SK-N-SH (cell line): ENCODE measurements at regions not wholly inside any gene's neighbourhood (a gene's known extent, or its start where the extent isn't known, plus 50 kb on each side); places are given as distances from the start of the nearest gene placed in this dataset.

Source experiments
- CTCF ChIA-PET: fragments of 300-600, 350-600 bp; formaldehyde crosslinking; extraction: SDS; loops from one replicate; lab custom pipeline; 2021; lab: Yijun Ruan, JAX
- POLR2A ChIA-PET: fragments of 350-600 bp; sonication (Branson Sonifier 250); formaldehyde crosslinking; extraction: SDS; loops from one replicate; lab custom pipeline; 2020; ENCODE audit warnings: antibody characterized with exemption, inconsistent platforms; lab: Yijun Ruan, JAX
- DNase-seq: peaks from one replicate; pipeline ENCODE4 v3.0.0; 2012
- H2AFZ ChIP-seq: fragments of 200-600 bp; sonication (generic); 2 replicates; pipeline ENCODE4 v1.8.1; 2016; ENCODE audit warnings: antibody characterized with exemption, mild to moderate bottlenecking, low read depth
- H3F3A ChIP-seq: fragments of 200-600 bp; sonication (generic); replicated peaks from 2 replicates; pipeline ENCODE3; 2016; ENCODE audit warnings: antibody characterized with exemption, mild to moderate bottlenecking; ENCODE audit not compliant: insufficient read depth
- H3K27ac ChIP-seq, 2 experiments: fragments of 200-500 bp in 1 of 2; fragments of 200-600 bp in 1 of 2; sonication (Bioruptor generic) in 1 of 2; sonication (generic), shearing (Covaris generic) in 1 of 2; 2 replicates each; pipeline versions ENCODE4 v1.5.1 to v1.6.1; 2014 to 2016; ENCODE audit warnings: low read depth in 2 of 2, inconsistent platforms in 1 of 2, low read length in 1 of 2, mild to moderate bottlenecking in 1 of 2, mixed read lengths in 1 of 2
- H3K27me3 ChIP-seq: fragments of 200-600 bp; sonication (generic), shearing (Covaris generic); 2 replicates; pipeline ENCODE4 v1.6.1; 2016; ENCODE audit warnings: mixed run types; ENCODE audit not compliant: insufficient read depth
- H3K36me3 ChIP-seq, 2 experiments: fragments of 200-500 bp in 1 of 2; fragments of 200-600 bp in 1 of 2; sonication (Bioruptor generic) in 1 of 2; sonication (generic) in 1 of 2; replicated peaks in 1 of 2; 2 replicates each; pipeline versions ENCODE3 to v1.5.1; 2014 to 2016; ENCODE audit warnings: low read length in 1 of 2, mild to moderate bottlenecking in 1 of 2; ENCODE audit not compliant: insufficient read depth in 2 of 2, control insufficient read depth in 1 of 2
- H3K4me1 ChIP-seq, 2 experiments: fragments of 200-500 bp in 1 of 2; fragments of 200-600 bp in 1 of 2; sonication (Bioruptor generic) in 1 of 2; sonication (generic), shearing (Covaris generic) in 1 of 2; 2 replicates each; pipeline versions ENCODE4 v1.5.1 to v1.6.1; 2014 to 2016; ENCODE audit warnings: low read depth in 1 of 2, low read length in 1 of 2, mixed run types in 1 of 2; ENCODE audit not compliant: insufficient read depth in 2 of 2, control insufficient read depth in 1 of 2
- H3K4me2 ChIP-seq: fragments of 200-600 bp; sonication (generic), shearing (Covaris generic); 2 replicates; pipeline ENCODE4 v1.6.1; 2017; ENCODE audit warnings: mixed run types
- H3K4me3 ChIP-seq, 2 experiments: fragments of 200-500 bp in 1 of 2; fragments of 200-600 bp in 1 of 2; sonication (Bioruptor generic) in 1 of 2; sonication (generic), shearing (Covaris generic) in 1 of 2; 2 replicates each; pipeline versions ENCODE4 v1.5.1 to v1.8.1; 2014 to 2016; ENCODE audit warnings: low read depth in 2 of 2, inconsistent platforms in 1 of 2, low read length in 1 of 2, mild to moderate bottlenecking in 1 of 2, mixed read lengths in 1 of 2, moderate library complexity in 1 of 2
- H3K79me2 ChIP-seq: fragments of 200-600 bp; sonication (generic); 2 replicates; pipeline ENCODE4 v1.8.1; 2017; ENCODE audit warnings: mild to moderate bottlenecking; ENCODE audit not compliant: insufficient read depth
- H3K9ac ChIP-seq: fragments of 200-600 bp; sonication (generic); 2 replicates; pipeline ENCODE4 v1.6.1; 2017; ENCODE audit warnings: mixed run types
- H3K9me2 ChIP-seq: fragments of 200-600 bp; sonication (generic); 2 replicates; pipeline ENCODE4 v1.6.1; 2017; ENCODE audit warnings: mixed run types
- H3K9me3 ChIP-seq: fragments of 200-600 bp; sonication (generic); 2 replicates; pipeline ENCODE4 v1.6.1; 2017; ENCODE audit warnings: mixed run types, mild to moderate bottlenecking, moderate library complexity
- H4K20me1 ChIP-seq: fragments of 200-600 bp; sonication (generic); 2 replicates; pipeline ENCODE4 v1.6.1; 2017; ENCODE audit warnings: mild to moderate bottlenecking, mixed run types; ENCODE audit not compliant: insufficient read depth
- ELF1 ChIP-seq: IDR thresholded peaks from 2 replicates; pipeline ENCODE4 v1.4.0; 2012
- EP300 ChIP-seq, 2 experiments: IDR thresholded peaks; 2 replicates each; pipeline versions ENCODE4 v1.4.0 to v1.6.1; 2012; ENCODE audit warnings: borderline replicate concordance in 1 of 2, low read depth in 1 of 2, low read length in 1 of 2
- FOSL2 ChIP-seq: IDR thresholded peaks from 2 replicates; pipeline ENCODE4 v1.4.0; 2012; ENCODE audit warnings: low read depth, mild to moderate bottlenecking, moderate library complexity, borderline replicate concordance
- FOXJ3 ChIP-seq: sonication (generic); formaldehyde crosslinking; IDR thresholded peaks from 2 replicates; pipeline ENCODE4 v1.5.1; 2020; ENCODE audit warnings: mild to moderate bottlenecking, missing genetic modification reagents
- FOXM1 ChIP-seq: IDR thresholded peaks from 2 replicates; pipeline ENCODE4 v1.4.0; 2012; ENCODE audit warnings: low read depth, mild to moderate bottlenecking
- GATA2 ChIP-seq: sonication (generic); formaldehyde crosslinking; IDR thresholded peaks from 2 replicates; pipeline ENCODE4 v1.5.0; 2020; ENCODE audit warnings: mild to moderate bottlenecking, missing genetic modification reagents
- JUND ChIP-seq: IDR thresholded peaks from 2 replicates; pipeline ENCODE4 v1.4.0; 2012
- MEF2A ChIP-seq: IDR thresholded peaks from 2 replicates; pipeline ENCODE4 v1.4.0; 2012; ENCODE audit warnings: low read depth, borderline replicate concordance
- NFIC ChIP-seq: IDR thresholded peaks from 2 replicates; pipeline ENCODE4 v1.4.0; 2012; ENCODE audit warnings: borderline replicate concordance
- RAD21 ChIP-seq: IDR thresholded peaks from 2 replicates; pipeline ENCODE4 v1.6.1; 2012; ENCODE audit warnings: mild to moderate bottlenecking, low read length
- RCOR1 ChIP-seq: fragments of 150-350 bp; IDR thresholded peaks from 2 replicates; pipeline ENCODE4 v1.6.1; 2017; ENCODE audit warnings: antibody characterized with exemption, low read length
- SIN3A ChIP-seq: IDR thresholded peaks from 2 replicates; pipeline ENCODE4 v1.6.1; 2012; ENCODE audit warnings: low read depth, mild to moderate bottlenecking, low read length, moderate library complexity, borderline replicate concordance
- SMC3 ChIP-seq: IDR thresholded peaks from 2 replicates; pipeline ENCODE4 v1.6.1; 2012; ENCODE audit warnings: low read depth, low read length, improper control_type of control experiment
- TCF12 ChIP-seq: IDR thresholded peaks from 2 replicates; pipeline ENCODE4 v1.4.0; 2012
- TEAD4 ChIP-seq: IDR thresholded peaks from 2 replicates; pipeline ENCODE4 v1.4.0; 2012; ENCODE audit warnings: mild to moderate bottlenecking, borderline replicate concordance; ENCODE audit not compliant: insufficient read depth
- WGBS: methylation state at CpG from one replicate; pipeline ENCODE4 v1.1.6; 2017; ENCODE audit warnings: low lambda C conversion rate; 5-methylcytosine and 5-hydroxymethylcytosine counted together
- TF ChIP-seq, protein P1 (sequence below): IDR thresholded peaks from 2 replicates; pipeline ENCODE4 v1.4.0; 2012; ENCODE audit warnings: low read depth, borderline replicate concordance
- TF ChIP-seq, protein P2 (sequence below): IDR thresholded peaks from 2 replicates; pipeline ENCODE4 v1.6.1; 2012; ENCODE audit warnings: mild to moderate bottlenecking, low read depth, low read length, moderate library complexity
- TF ChIP-seq, protein P3 (sequence below): IDR thresholded peaks from 2 replicates; pipeline ENCODE4 v1.4.0; 2012; ENCODE audit warnings: low read depth, borderline replicate concordance
- TF ChIP-seq, protein P4 (sequence below): fragments of 150-350 bp; IDR thresholded peaks from 2 replicates; pipeline ENCODE4 v1.6.1; 2017; ENCODE audit warnings: antibody characterized with exemption, low read length, low read depth, borderline replicate concordance
- TF ChIP-seq, protein P5 (sequence below): IDR thresholded peaks from 2 replicates; pipeline ENCODE4; 2012

DNA sequence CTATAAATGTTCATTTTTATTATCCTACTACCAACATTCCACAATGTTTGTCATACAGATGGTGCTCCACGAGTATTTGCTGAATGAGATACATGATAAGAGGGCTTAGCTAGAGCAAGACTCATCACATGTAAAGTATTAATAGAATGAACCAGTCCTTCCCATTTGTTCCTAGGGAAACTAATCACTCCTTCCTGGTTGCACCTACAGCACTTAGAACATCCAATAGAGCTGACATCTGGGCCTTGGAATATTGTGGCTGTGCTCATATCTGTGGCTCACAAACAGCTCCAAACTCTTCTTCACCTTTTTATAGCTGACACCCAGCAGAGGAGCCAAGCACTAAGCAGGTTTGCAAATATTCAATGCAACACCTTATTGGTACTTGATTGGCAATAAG is 91.9 kb upstream of the C1GALT1 start:
- 0% methylated on average over 1 of the region's 1 CpG for WGBS
- POLR2A ChIA-PET, result no interaction called here

More for the DNA sequence above, 91.9 kb upstream of the C1GALT1 start:
- Histone ChIP-seq H2AFZ (no peak overlapping the region), H3K9me3 (no peaks in the 10 kb centered on the region; the same call in 1 of the 2 replicates), H3F3A (no peaks in the 10 kb centered on the region), H3K27me3 (no peaks in the 10 kb centered on the region), H3K4me1 (no peaks in the 10 kb centered on the region), H3K4me3 (no peak overlapping the region), H3K36me3 (no peaks in the 10 kb centered on the region), H3K79me2 (no peaks in the 10 kb centered on the region), H3K9ac (no peak overlapping the region), H3K4me2 (no peak overlapping the region), H3K27ac (no peak overlapping the region), H4K20me1 (no peaks in the 10 kb centered on the region), H3K9me2 (no peaks in the 10 kb centered on the region)
- TF ChIP-seq FOXJ3 (CRISPR knock-in tag) (no peak), RCOR1 (no peak), FOXM1 (no peak), JUND (no peak), MEF2A (no peak), SIN3A (no peak), TCF12 (no peak), EP300 (IDR thresholded peaks at IDR 0.05; ENCODE audit: borderline replicate concordance in 1 of 2, low read depth in 1 of 2, low read length in 1 of 2) (no peak), ELF1 (no peak), FOSL2 (no peak), GATA2 (CRISPR knock-in tag) (no peak), NFIC (no peak), SMC3 (no peak), TEAD4 (no peak), RAD21 (no peak)
- TF ChIP-seq, protein P1, sequence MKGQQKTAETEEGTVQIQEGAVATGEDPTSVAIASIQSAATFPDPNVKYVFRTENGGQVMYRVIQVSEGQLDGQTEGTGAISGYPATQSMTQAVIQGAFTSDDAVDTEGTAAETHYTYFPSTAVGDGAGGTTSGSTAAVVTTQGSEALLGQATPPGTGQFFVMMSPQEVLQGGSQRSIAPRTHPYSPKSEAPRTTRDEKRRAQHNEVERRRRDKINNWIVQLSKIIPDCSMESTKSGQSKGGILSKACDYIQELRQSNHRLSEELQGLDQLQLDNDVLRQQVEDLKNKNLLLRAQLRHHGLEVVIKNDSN, result no peak
- TF ChIP-seq, protein P2, sequence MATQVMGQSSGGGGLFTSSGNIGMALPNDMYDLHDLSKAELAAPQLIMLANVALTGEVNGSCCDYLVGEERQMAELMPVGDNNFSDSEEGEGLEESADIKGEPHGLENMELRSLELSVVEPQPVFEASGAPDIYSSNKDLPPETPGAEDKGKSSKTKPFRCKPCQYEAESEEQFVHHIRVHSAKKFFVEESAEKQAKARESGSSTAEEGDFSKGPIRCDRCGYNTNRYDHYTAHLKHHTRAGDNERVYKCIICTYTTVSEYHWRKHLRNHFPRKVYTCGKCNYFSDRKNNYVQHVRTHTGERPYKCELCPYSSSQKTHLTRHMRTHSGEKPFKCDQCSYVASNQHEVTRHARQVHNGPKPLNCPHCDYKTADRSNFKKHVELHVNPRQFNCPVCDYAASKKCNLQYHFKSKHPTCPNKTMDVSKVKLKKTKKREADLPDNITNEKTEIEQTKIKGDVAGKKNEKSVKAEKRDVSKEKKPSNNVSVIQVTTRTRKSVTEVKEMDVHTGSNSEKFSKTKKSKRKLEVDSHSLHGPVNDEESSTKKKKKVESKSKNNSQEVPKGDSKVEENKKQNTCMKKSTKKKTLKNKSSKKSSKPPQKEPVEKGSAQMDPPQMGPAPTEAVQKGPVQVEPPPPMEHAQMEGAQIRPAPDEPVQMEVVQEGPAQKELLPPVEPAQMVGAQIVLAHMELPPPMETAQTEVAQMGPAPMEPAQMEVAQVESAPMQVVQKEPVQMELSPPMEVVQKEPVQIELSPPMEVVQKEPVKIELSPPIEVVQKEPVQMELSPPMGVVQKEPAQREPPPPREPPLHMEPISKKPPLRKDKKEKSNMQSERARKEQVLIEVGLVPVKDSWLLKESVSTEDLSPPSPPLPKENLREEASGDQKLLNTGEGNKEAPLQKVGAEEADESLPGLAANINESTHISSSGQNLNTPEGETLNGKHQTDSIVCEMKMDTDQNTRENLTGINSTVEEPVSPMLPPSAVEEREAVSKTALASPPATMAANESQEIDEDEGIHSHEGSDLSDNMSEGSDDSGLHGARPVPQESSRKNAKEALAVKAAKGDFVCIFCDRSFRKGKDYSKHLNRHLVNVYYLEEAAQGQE, result no peak
- TF ChIP-seq, protein P3, sequence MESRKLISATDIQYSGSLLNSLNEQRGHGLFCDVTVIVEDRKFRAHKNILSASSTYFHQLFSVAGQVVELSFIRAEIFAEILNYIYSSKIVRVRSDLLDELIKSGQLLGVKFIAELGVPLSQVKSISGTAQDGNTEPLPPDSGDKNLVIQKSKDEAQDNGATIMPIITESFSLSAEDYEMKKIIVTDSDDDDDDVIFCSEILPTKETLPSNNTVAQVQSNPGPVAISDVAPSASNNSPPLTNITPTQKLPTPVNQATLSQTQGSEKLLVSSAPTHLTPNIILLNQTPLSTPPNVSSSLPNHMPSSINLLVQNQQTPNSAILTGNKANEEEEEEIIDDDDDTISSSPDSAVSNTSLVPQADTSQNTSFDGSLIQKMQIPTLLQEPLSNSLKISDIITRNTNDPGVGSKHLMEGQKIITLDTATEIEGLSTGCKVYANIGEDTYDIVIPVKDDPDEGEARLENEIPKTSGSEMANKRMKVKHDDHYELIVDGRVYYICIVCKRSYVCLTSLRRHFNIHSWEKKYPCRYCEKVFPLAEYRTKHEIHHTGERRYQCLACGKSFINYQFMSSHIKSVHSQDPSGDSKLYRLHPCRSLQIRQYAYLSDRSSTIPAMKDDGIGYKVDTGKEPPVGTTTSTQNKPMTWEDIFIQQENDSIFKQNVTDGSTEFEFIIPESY, result no peak
- TF ChIP-seq, protein P4, sequence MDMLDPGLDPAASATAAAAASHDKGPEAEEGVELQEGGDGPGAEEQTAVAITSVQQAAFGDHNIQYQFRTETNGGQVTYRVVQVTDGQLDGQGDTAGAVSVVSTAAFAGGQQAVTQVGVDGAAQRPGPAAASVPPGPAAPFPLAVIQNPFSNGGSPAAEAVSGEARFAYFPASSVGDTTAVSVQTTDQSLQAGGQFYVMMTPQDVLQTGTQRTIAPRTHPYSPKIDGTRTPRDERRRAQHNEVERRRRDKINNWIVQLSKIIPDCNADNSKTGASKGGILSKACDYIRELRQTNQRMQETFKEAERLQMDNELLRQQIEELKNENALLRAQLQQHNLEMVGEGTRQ, result no peak
- TF ChIP-seq, protein P5, sequence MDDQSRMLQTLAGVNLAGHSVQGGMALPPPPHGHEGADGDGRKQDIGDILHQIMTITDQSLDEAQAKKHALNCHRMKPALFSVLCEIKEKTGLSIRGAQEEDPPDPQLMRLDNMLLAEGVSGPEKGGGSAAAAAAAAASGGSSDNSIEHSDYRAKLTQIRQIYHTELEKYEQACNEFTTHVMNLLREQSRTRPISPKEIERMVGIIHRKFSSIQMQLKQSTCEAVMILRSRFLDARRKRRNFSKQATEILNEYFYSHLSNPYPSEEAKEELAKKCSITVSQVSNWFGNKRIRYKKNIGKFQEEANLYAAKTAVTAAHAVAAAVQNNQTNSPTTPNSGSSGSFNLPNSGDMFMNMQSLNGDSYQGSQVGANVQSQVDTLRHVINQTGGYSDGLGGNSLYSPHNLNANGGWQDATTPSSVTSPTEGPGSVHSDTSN, result no peak
- CTCF ChIA-PET, result interaction anchor here (1.1 to 10.0 kb wide), 3 partner anchors 11 to 461 kb away, joined by 3 to 73 read pairs (median 3); no protein-coding TSS in a partner anchor
- DNase-seq, result no peak
